Psoas muscle (tissue), 7 donors: ENCODE measurements at regions not wholly inside any gene's neighbourhood (a gene's known extent, or its start where the extent isn't known, plus 50 kb on each side); places are given as distances from the start of the nearest gene placed in this dataset.
A peak's percentile ranks its signal among the peaks of the same experiment; 100 is the strongest.

ENCODE experiments used
- ATAC-seq, 4 donors: fragments of 200-7000 bp; cut with Tn5 transposase; one replicate each; pipeline ENCODE4 v1.9.1; 2020; ENCODE audit warnings: moderate library complexity in 3 of 4, mild to moderate bottlenecking in 2 of 4
- DNase-seq, 2 donors: peaks; one replicate each; pipeline ENCODE4 v3.0.0-alpha.2; 2020
- H3K27ac ChIP-seq: fragments of 200-600 bp; one replicate; pipeline ENCODE4 v1.8.0; 2022
- H3K27me3 ChIP-seq, 3 donors: fragments of 200-600 bp in 1 of 3; one replicate each; pipeline versions ENCODE4 v1.6.1 to v1.8.0; 2013 to 2022; ENCODE audit warnings: low read length in 2 of 3, mild to moderate bottlenecking in 2 of 3, moderate library complexity in 1 of 3; ENCODE audit not compliant: insufficient read depth in 3 of 3
- H3K36me3 ChIP-seq, 2 donors: fragments of 200-600 bp in 1 of 2; one replicate each; pipeline versions ENCODE4 v1.6.1 to v1.8.0; 2013 to 2022; ENCODE audit warnings: low read depth in 1 of 2, mild to moderate bottlenecking in 1 of 2, moderate library complexity in 1 of 2; ENCODE audit not compliant: insufficient read depth in 1 of 2
- H3K4me1 ChIP-seq: fragments of 200-600 bp; one replicate; pipeline ENCODE4 v1.8.0; 2022
- H3K4me3 ChIP-seq: fragments of 200-600 bp; one replicate; pipeline ENCODE4 v1.8.0; 2022; ENCODE audit warnings: mild to moderate bottlenecking
- H3K9me3 ChIP-seq: fragments of 200-600 bp; one replicate; pipeline ENCODE4 v1.8.0; 2022
- CTCF ChIP-seq: fragments of 200-600 bp; IDR thresholded peaks from one replicate; pipeline ENCODE4 v1.8.0; 2022; ENCODE audit warnings: antibody characterized with exemption
- WGBS, 3 donors: extraction: QIAGEN DNeasy Blood & Tissue Kit; methylation state at CpG; one replicate each; pipeline versions ENCODE4 v1.1.6 to v1.1.7; 2013; 5-methylcytosine and 5-hydroxymethylcytosine counted together
- intact Hi-C, 2 donors: fragments of 100-400 bp; cut with DNase I; formaldehyde crosslinking; loops; one replicate each; pipeline versions ENCODE4 v1.11.0 to v1.14.2; 2022
- donor health status: healthy with polysubstance abuse.
- donor health status: DM: no; HTN: no; CAD: no; lungs with moderate emphysema.
- donor health status: Bipolar disorder and iron deficiency.
- donor health status: healthy.
- donor health status: DM: yes; HTN: yes; CAD: no.
- donor health status: DM: no; HTN: no; CAD: no.
- donor health status: DM: yes; HTN: yes; CAD: no.

GRCh38 chr12:124514145-124514995 is 53.0 kb downstream of the NCOR2 start:
- H3K36me3 ChIP-seq: no peaks in the 10 kb centered on the region
- DNase-seq (no peak), ATAC-seq (no peak)
- no peaks in the 10 kb centered on the region for H3K27me3 ChIP-seq
- intact Hi-C loops: loop anchor here (5.0 to 10.0 kb wide), 3 partner anchors 57 to 253 kb away; no protein-coding TSS in a partner anchor
- H3K4me3 ChIP-seq: no peak overlapping the region
- peak overlapping the region; percentile 58 for H3K27ac ChIP-seq
- H3K4me1 ChIP-seq: peaks cover 76% of the 10 kb centered on the region
- TF ChIP-seq CTCF: no peak
- 89 to 92% (median 92%) methylated on average over 12 of the region's 12 CpGs for WGBS, 3 donors
- no peaks in the 10 kb centered on the region for H3K9me3 ChIP-seq

GRCh38 chr12:124513297-124513867 is 54.0 kb downstream of the NCOR2 start:
- peak overlapping the region; percentile 58 for H3K27ac ChIP-seq
- 69 to 74% (median 70%) methylated on average over 7 of the region's 7 CpGs for WGBS, 3 donors
- H3K4me3 ChIP-seq: no peak overlapping the region
- H3K27me3 ChIP-seq: no peaks in the 10 kb centered on the region
- no peaks in the 10 kb centered on the region for H3K9me3 ChIP-seq
- DNase-seq: no peak
- no peaks in the 10 kb centered on the region for H3K36me3 ChIP-seq
- peaks cover 82% of the 10 kb centered on the region for H3K4me1 ChIP-seq
- ATAC-seq: no peak
- TF ChIP-seq CTCF: no peak
- intact Hi-C loops: loop anchor here (5.0 to 10.0 kb wide), 3 partner anchors 56 to 254 kb away; no protein-coding TSS in a partner anchor

- intact Hi-C loops: loop anchor here (5.0 to 10.0 kb wide), 3 partner anchors 55 to 255 kb away; no protein-coding TSS in a partner anchor
- 37 to 53% (median 45%) methylated on average over 15 to 16 of the region's 16 CpGs for WGBS, 3 donors
- Histone ChIP-seq H3K4me3 (no peak overlapping the region), H3K4me1 (peaks cover 86% of the 10 kb centered on the region), H3K27ac (peak overlapping the region; percentile 58), H3K27me3 (no peaks in the 10 kb centered on the region), H3K36me3 (no peaks in the 10 kb centered on the region), H3K9me3 (no peaks in the 10 kb centered on the region)
- no peak for ATAC-seq
- no peak for TF ChIP-seq CTCF
- peak; percentile 91 to 93 for DNase-seq
These were observed 54.6 kb downstream of the NCOR2 start for GRCh38 chr12:124512667-124513296.

GRCh38 chr12:124511259-124511985 is 56.0 kb downstream of the NCOR2 start:
- peak overlapping the region; percentile 84 for H3K27ac ChIP-seq
- TF ChIP-seq CTCF: no peak
- intact Hi-C loops: loop anchor here (5.0 to 10.0 kb wide), 3 partner anchors 54 to 256 kb away; no protein-coding TSS in a partner anchor

More at GRCh38 chr12:124511259-124511985, 56.0 kb downstream of the NCOR2 start:
- H3K27me3 ChIP-seq: no peaks in the 10 kb centered on the region
- H3K4me1 ChIP-seq: peaks cover 87% of the 10 kb centered on the region
- DNase-seq (peak in 1 of 2 donors; percentile 50), ATAC-seq (no peak)
- no peaks in the 10 kb centered on the region for H3K9me3 ChIP-seq
- no peaks in the 10 kb centered on the region for H3K36me3 ChIP-seq
- 86 to 92% (median 90%) methylated on average over 23 of the region's 23 CpGs for WGBS, 3 donors
- H3K4me3 ChIP-seq: no peak overlapping the region
